ENCODE measurements at regions not wholly inside any gene's neighbourhood (a gene's known extent, or its start where the extent isn't known, plus 50 kb on each side); places are given as distances from the start of the nearest gene placed in this dataset.

GRCh38 chr1:68969441-68969840 lies 472.6 kb upstream of the DEPDC1 start:
- no peak for DNase-seq

GRCh38 chr1:68970571-68970970 lies 473.7 kb upstream of the DEPDC1 start:
- DNase-seq: no peak

DNA sequence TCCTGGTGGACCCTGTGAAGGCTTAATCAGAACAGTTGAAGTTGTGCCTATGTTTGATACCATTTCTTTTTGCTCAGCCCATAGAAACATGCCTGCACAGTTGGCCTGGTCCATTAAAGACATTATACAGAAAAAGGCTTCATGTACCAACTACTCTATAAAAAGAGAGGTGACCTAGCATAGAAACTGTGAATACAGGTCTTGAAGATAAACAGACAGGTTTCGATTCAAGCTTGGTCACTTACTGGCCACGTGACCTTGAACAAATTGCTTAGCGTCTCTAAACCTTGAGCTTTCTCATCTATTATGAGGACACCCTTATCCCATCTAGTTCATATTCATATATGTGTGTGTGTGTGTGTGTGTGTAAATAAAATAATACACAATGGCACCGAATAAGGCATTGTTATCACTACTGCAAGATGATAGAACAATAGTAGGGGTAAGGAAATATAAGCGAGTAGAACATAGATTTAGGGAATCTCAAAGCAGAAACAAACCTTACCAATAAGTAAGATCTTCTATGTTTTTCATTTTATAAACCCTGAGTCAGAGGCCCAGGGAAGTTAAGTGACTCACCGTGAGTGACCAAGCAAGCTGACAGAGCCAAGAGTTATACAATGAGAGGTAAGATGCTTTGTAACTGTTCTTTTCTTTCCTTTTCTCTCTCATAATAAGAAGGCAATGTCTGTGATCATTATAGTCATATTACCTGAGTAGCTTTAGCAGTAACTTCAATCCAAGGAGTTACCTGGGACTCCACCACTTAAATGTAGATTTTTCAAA lies 476.8 kb upstream of the DEPDC1 start:
- DNase-seq: no peak

GRCh38 chr1:68974447-68974846 lies 477.6 kb upstream of the DEPDC1 start:
- no peak for DNase-seq

DNA sequence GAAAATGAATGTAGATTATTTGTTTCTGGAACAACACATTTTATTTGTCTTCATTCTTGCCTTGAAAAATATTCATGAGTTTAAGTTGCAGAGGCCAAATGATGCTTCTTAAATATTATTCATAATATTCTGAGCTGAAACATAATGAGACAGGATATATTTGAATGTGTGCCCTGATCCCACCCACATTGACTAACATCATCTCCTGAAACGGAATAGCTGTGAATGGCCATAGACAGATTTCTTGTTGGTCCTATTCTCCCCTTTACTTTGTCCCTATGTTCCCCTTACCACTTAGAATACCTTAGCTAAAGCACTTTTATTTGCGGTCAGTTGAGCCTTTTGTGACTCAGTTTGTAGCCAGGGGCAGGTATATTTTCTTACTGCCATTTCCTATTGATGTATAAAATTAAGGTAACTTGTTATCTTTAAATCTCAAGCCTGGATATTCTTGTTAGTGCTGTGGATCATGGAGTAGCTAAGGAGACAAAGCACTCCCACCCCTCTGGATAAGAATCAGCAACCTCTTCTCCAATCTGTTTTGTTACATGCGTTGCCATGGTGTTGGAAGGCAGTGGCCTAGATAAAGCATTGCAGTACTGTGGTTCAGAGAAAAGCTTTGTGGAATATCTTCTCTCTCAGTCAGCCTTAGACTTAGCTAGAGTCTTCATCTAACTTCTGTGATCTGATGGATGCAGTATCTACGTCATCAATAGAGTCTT lies 478.5 kb upstream of the DEPDC1 start:
- no peak for DNase-seq

- no peak for DNase-seq
Measured at GRCh38 chr1:68976916-68977610, 480.2 kb upstream of the DEPDC1 start.

GRCh38 chr1:68979891-68980290 lies 483.0 kb upstream of the DEPDC1 start:
- DNase-seq: no peak

DNA sequence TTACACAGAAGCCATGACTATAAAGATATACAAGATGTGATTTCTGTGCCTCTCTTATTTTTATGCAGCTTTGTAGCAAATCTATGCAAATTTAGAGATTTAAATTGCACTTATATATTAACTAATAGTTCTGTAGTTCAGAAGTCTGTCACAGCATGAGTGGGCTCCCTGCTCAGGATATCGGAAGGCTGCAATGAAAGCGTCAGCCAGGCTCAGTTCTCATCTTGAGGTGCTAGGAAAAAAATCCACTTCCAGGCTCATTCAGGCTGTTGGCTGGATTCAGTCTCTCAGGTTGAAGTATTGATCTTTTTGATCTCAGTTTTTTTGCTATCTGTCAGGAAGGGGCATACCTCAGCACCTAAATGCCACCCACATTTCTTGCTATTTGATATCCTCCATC lies 487.4 kb upstream of the DEPDC1 start:
- no peak for DNase-seq

GRCh38 chr1:68994096-68994495 lies 497.2 kb upstream of the DEPDC1 start:
- no peak for DNase-seq

DNA sequence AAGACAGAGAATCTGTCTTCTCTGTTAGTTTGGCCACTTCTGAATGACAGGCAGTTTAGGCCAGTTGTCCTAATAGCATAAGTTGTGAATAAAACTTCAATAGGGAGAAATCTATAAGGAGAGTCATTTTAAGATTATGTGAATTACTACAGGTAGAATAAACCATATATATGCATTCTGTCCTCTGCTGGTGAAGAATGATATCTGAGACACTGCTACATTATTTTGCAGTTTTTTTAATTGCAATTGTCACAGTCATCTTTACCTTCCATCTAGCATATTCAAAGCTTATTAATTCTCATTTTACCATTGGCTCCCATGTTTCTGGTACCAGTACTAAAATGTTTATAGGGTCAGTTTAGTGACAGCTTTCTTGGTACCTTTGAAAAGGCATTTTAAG lies 519.6 kb upstream of the DEPDC1 start:
- DNase-seq: no peak

GRCh38 chr1:69029649-69030048 lies 532.8 kb upstream of the DEPDC1 start:
- no peak for DNase-seq

DNA sequence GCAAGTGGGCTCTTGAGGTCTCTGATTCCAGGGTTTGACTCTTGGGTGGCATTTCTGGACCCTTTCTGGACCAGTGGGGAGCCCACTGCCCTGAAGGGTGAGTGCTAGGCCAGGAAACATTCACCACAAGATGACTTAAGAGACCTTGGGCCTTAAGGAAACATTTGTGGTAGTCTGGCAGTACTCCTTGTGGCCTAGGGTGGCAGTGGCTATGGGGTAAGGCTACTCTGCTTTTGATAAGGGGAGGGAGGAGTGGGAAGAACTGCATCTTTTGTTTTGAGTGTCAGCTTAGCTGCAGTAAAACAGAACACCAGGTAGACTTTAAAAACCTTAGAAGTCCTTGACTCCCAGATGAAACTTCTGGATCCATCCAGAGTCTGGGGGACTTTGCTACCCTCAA lies 529.3 kb upstream of the LRRC7 start:
- no peak for DNase-seq

GRCh38 chr1:69045572-69045971 lies 522.1 kb upstream of the LRRC7 start:
- DNase-seq: no peak

DNA sequence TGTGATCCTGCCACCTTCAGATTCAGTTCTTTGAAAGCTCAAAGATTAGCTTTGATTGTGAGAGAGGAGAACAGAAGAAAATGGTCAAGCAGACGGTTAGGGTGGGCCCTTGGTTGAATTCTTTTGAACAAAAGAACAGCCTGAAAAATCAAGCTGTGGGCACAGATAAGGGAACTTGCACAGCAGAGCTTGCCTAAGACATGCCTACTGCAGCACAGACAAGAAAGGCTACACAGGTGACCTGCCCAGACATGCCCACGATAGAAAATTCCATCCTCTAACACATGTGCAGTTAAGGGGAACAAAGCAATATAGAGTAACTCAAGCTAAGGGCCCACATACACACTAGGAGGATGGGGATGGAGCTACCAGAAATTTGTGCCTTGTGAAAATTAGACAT lies 512.5 kb upstream of the LRRC7 start:
- no peak for DNase-seq

- no peak for DNase-seq
Measured at GRCh38 chr1:69058454-69058853, 509.3 kb upstream of the LRRC7 start.

DNA sequence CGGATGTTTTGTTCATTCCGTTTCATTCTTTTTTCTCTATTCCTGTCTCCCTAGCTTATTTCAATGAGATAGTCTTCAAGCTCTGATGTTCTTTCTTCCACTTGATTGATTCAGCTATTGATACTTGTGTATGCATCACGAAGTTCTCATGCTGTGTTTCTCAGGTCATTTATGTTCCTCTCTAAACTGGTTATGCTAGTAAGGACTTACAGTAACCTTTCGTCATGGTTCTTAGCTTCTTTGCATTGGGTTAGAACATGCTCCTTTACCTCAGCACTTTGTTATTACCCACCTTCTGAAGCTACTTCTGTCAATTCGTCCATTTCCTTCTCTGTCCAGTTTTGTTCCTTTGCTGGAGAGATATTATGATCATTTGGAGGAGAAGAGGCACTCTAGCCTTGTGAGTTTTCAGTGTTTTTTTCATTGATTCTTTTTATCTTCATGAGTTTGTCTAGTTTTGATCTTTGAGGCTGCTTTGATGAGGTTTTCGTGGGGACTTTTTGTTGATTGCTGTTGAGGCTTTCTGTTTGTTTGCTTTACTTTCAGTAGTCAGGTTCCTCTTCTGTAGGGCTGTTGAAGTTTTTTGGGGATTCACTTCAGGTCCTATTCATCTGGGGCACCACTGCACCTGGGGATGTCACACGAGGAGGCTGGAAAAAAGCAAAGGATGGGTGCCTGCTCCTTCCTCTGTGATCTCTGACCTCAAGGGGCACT lies 496.9 kb upstream of the LRRC7 start:
- no peak for DNase-seq

- DNase-seq: no peak
Measured at GRCh38 chr1:69073176-69073575, 494.5 kb upstream of the LRRC7 start.

GRCh38 chr1:69076631-69077030 lies 491.1 kb upstream of the LRRC7 start:
- DNase-seq: no peak

- DNase-seq: no peak
Measured at GRCh38 chr1:69077198-69077597, 490.5 kb upstream of the LRRC7 start.

- no peak for DNase-seq
Measured at GRCh38 chr1:69077633-69078032, 490.1 kb upstream of the LRRC7 start.

- DNase-seq: no peak
Measured at GRCh38 chr1:69081668-69082067, 486.1 kb upstream of the LRRC7 start.

DNA sequence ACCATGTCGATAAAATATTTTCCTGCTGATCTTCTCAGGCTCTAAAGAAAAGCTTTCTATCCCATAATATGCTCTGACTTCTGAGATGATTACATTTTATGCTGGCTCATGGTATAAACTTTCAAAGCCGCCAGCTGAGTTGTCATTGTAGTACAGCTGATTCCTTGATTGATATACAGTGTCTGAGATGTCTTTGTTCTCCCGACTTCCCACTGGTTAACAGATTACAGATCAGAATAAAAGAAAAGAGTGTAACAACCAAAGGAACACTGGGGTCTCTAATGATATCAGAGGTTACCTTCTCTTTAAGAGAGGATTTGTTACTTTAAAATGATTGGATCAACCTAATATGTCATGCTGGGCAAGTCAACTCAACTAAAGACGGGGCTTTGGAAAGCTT lies 485.4 kb upstream of the LRRC7 start:
- no peak for DNase-seq

- DNase-seq: no peak
Measured at GRCh38 chr1:69086148-69086547, 481.6 kb upstream of the LRRC7 start.
